Lung (tissue), 11 donors: ENCODE measurements at regions not wholly inside any gene's neighbourhood (a gene's known extent, or its start where the extent isn't known, plus 50 kb on each side); places are given as distances from the start of the nearest gene placed in this dataset.

Source experiments
- ATAC-seq: fragments of 200-7000 bp; cut with Tn5 transposase; one replicate; pipeline ENCODE4 v1.9.1; 2020; ENCODE audit warnings: moderate number of reproducible peaks; ENCODE audit not compliant: insufficient read depth, low FRiP score
- DNase-seq, 3 donors: peaks; one replicate each; pipeline ENCODE4 v3.0.0-alpha.2; 2013 to 2017
- H3K27ac ChIP-seq, 2 donors: one replicate each; pipeline ENCODE4 v1.5.1; 2013; ENCODE audit warnings: mild to moderate bottlenecking in 2 of 2, moderate library complexity in 2 of 2, control low read depth in 1 of 2, inconsistent platforms in 1 of 2, low read depth in 1 of 2, low read length in 1 of 2
- H3K27me3 ChIP-seq, 3 donors: one replicate each; pipeline ENCODE4 v1.5.1; 2013; ENCODE audit warnings: low read length in 2 of 3; ENCODE audit not compliant: control insufficient read depth in 3 of 3, insufficient read depth in 3 of 3
- H3K36me3 ChIP-seq, 4 donors: one replicate each; pipeline ENCODE4 v1.5.1; 2013; ENCODE audit warnings: low read length in 4 of 4, mild to moderate bottlenecking in 1 of 4, moderate library complexity in 1 of 4; ENCODE audit not compliant: control insufficient read depth in 4 of 4, insufficient read depth in 4 of 4
- H3K4me1 ChIP-seq, 5 donors: one replicate each; pipeline ENCODE4 v1.5.1; 2013; ENCODE audit warnings: low read length in 5 of 5, mild to moderate bottlenecking in 2 of 5, moderate library complexity in 1 of 5; ENCODE audit not compliant: control insufficient read depth in 5 of 5, insufficient read depth in 5 of 5
- H3K4me3 ChIP-seq: one replicate; pipeline ENCODE4 v1.5.1; 2013; ENCODE audit warnings: mild to moderate bottlenecking, control low read depth, moderate library complexity
- H3K9ac ChIP-seq, 2 donors: one replicate each; pipeline ENCODE4 v1.5.1; 2013; ENCODE audit warnings: low read length in 2 of 2, control low read depth in 1 of 2; ENCODE audit not compliant: insufficient read depth in 1 of 2
- H3K9me3 ChIP-seq, 4 donors: one replicate each; pipeline ENCODE4 v1.5.1; 2013; ENCODE audit warnings: low read length in 3 of 4, mild to moderate bottlenecking in 1 of 4, moderate library complexity in 1 of 4; ENCODE audit not compliant: control insufficient read depth in 4 of 4, insufficient read depth in 3 of 4
- CTCF ChIP-seq: IDR thresholded peaks from 2 replicates; pipeline ENCODE4 v1.5.1; 2012; ENCODE audit warnings: mild to moderate bottlenecking; ENCODE audit errors: control extremely low read depth, extremely low read depth
- WGBS, 2 donors: extraction: QIAGEN DNeasy Blood & Tissue Kit; methylation state at CpG; one replicate each; pipeline ENCODE4 v1.1.7; 2013; 5-methylcytosine and 5-hydroxymethylcytosine counted together
- donor health status: control.
- donor health status: control.
- donor health status: Bipolar disorder and iron deficiency.
- donor health status: healthy.
- donor health status: DM: yes; HTN: yes; CAD: no.

DNA sequence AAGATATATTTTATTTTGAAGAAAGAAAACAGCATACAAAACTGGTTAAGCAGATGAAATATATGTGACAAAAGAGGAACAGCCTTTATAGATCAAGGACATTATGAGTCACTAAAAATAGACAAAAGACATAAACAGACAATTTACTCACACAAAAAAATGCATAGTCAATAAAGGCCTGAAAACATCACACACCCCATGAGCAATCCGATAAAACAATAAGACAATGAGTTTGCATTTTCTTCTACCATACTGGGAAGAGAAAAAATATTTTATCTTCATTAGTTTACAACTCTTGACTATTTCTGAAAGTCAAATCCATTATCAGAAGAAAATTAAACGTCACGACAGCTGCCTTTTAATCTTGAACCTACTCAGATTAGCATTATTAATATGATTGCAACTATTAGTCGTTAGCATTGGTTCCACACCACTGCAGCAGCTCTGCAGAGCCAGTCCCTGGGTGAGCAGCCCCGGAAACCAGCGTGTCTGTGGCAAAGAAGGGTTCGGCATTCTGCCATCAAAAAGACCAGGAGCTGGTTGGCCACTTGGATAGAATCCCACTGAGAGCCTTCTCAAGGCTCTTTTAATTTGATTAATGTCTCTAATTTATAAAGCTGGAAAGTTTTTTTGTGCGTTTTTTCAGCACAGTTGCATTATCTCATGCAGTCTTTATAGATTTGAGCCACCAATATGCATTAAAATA is 305.4 kb upstream of the SHH start:
- Histone ChIP-seq H3K4me1 (no peaks in the 10 kb centered on the region), H3K4me3 (no peak overlapping the region), H3K27me3 (no peaks in the 10 kb centered on the region), H3K9me3 (peaks cover 0 to 2% (median 0%) of the 10 kb centered on the region in 4 donors), H3K36me3 (no peaks in the 10 kb centered on the region), H3K9ac (no peak overlapping the region), H3K27ac (no peak overlapping the region)
- 85 to 91% methylated on average over 8 of the region's 8 CpGs for WGBS, 2 donors
- TF ChIP-seq CTCF = no peak
- ATAC-seq = no peak
- no peak for DNase-seq

DNA sequence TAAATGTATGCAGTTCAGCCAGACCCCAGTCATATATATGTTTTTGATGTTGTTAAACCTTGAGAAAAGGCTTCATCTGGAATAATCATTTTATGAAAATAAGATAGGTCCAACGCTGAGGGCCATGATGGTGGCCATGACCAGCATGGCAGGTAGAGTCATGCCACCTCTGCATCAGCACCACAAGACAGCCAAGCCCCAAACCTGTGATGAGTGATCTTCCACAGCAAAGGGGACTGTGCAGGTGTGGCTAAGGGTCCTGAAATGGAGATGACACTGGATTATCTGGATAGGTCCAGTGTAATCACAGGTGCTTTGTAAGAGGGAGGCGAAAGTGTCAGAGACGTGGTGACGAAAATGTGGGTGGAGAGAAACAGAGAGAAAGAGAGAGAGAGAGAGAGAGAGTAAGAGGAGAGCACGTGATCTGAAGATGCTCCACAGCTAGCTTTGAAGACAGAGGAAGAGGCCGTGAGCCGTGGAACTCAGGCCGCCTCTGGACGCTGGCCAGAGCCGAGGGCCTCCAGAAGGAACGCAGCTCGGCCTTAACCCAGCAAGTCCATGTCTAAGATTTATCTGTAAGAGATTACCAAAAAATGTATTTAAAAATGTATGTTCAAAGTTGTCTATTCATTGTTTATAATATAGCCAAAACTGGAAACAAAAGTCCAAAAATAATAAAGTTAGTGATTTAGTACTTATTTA is 304.4 kb upstream of the SHH start:
- TF ChIP-seq CTCF = no peak
- Histone ChIP-seq H3K4me1 (no peaks in the 10 kb centered on the region), H3K27me3 (no peaks in the 10 kb centered on the region), H3K27ac (no peak overlapping the region), H3K9me3 (peaks cover 0 to 2% (median 0%) of the 10 kb centered on the region in 4 donors), H3K4me3 (no peak overlapping the region), H3K9ac (no peak overlapping the region), H3K36me3 (no peaks in the 10 kb centered on the region)
- DNase-seq (no peak), ATAC-seq (no peak)
- 81 to 90% methylated on average over 12 of the region's 12 CpGs for WGBS, 2 donors

- Histone ChIP-seq H3K4me3 (no peak overlapping the region), H3K27ac (no peak overlapping the region), H3K4me1 (no peaks in the 10 kb centered on the region), H3K27me3 (no peaks in the 10 kb centered on the region), H3K9ac (no peak overlapping the region), H3K36me3 (no peaks in the 10 kb centered on the region), H3K9me3 (peaks cover 0 to 2% (median 0%) of the 10 kb centered on the region in 4 donors)
- 81 to 90% methylated on average over 9 of the region's 9 CpGs for WGBS, 2 donors
- TF ChIP-seq CTCF = no peak
- ATAC-seq (no peak), DNase-seq (no peak)
Measured at GRCh38 chr7:156115582-156115981, 303.3 kb upstream of the SHH start.
